HS-5 (cell line): ENCODE measurements at regions not wholly inside any gene's neighbourhood (a gene's known extent, or its start where the extent isn't known, plus 50 kb on each side); places are given as distances from the start of the nearest gene placed in this dataset.

Source experiments
- DNase-seq: peaks from one replicate; pipeline ENCODE4 v3.0.0-alpha.2; 2012; ENCODE audit warnings: low read depth

DNA sequence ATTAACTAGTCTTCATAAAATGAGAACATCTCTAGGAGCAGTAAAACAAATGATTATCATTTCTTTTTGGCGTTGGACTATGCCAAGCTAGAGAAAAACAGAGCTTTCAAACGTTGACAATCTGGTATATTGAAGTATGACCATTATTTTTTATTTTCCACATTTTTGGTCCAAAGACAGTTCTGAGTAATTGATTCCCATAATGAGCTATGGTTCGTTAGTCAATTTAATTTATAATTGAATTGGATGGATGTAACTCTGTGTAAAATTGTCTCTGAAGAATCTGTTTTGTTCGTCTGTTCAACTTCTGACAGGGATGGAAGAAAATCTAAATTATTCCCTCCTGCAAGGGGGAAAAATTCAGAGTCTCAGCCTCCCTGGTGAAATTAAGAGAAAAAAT, 234.5 kb downstream of the LMO4 start:
- DNase-seq = no peak

DNA sequence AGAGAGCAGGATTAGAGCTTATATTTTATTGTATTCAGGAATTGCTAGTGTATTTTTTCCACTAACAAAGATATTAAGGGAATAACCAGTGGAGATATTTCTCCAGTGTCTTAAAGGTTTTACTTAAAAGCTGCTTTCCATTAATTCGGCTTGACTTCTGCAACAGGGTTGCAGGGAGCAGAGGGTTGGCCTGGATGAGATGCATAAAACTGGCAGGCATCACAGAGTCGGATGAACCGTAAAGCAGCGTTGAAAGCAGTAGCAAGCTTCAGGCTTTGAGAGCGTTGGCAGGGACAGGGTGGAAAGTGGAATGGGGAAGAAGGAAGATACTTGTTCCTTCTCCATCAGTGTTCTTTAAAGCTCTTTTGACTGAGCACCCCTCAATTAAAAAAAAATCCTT, 237.2 kb downstream of the LMO4 start:
- no peak for DNase-seq

DNA sequence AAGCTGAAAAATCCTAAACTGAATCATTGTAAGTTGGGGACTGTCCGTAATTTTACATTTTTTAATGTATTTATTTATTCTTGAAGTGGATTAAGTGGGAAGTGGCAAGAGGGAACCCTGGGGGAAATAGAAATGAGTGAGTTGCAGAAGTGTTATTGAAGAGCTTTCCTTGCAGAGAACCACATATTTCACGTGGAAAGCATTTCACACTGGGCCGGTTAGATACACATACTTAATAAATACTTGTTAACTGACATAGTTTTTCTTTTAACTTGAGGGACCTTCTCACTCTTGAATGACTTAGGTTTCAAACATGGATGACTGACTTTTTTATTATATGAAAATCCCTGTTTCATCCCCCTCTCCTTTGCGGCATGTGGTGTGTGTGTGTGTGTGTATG, 239.3 kb downstream of the LMO4 start:
- DNase-seq = no peak

DNA sequence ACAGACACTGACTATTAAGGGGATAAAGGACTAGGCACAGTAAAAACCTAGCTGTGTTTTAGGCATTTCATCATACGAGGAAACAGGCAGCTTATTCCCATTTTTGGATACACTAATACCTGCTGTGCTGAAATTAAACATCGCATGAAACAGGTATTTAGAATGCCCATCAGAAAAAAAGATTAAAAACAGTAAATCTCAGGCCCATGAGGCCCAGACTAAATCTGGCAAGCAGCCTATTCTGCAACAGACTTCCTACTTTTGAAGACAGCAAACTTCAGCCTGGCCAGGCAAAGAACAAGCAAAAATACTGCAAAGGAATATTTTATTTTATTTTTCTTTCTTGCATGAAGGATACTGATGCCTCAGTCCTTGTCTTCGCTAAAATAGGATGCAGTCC, 240.2 kb downstream of the LMO4 start:
- DNase-seq = no peak

DNA sequence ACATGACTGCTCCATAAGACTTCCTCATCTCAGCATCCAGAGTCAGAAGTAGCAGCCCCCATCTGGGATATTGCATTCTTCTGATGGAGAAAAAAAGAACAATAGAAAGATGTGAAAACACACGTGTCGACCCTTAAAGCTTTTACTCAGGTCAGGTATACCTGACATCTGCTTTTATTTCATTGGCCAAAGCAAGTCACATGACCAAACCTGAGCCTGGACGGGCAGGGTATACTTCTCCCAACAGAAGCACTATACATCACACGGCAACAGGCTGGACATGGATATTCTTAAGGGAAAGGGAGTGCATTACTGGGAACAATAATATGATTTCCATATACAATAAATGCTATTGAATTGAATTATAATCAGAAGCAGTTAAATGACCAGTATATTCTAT, 243.3 kb downstream of the LMO4 start:
- DNase-seq = no peak

DNA sequence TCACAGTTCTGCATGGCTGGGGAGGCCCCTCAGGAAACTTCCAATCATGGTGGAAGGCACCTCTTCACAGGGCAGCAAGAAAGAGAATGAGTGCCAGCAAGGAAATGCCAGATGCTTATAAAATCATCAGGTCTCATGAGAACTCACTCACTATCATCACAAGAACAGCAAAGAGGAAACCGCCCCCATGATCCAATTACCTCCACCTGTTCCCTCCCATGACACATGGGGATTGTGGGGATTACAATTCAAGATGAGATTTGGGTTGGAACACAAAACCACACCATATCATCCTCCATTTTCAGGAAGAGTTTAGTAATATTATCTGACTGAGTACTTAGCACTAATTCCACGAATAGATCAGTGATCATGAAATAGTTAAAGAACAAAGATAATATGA, 244.2 kb downstream of the LMO4 start:
- no peak for DNase-seq

DNA sequence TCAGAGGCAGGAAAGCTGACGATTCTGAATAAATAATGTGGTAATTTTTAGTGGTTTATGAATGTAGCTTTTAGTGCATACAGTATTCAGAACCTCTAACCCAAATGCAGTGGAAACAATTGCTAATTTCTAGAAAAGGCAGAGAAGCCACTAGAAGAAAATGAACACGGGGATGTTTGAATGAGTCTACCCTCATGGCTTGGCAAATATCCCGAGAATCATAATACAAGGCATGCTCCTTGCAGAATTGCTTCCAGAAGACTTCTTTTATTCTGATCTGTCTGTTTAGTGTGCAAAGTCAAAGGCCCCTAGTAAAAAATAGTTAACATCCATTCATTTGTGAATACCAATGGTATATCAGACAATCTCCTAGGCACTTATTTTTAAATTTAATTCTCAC, 246.8 kb downstream of the LMO4 start:
- DNase-seq = no peak

DNA sequence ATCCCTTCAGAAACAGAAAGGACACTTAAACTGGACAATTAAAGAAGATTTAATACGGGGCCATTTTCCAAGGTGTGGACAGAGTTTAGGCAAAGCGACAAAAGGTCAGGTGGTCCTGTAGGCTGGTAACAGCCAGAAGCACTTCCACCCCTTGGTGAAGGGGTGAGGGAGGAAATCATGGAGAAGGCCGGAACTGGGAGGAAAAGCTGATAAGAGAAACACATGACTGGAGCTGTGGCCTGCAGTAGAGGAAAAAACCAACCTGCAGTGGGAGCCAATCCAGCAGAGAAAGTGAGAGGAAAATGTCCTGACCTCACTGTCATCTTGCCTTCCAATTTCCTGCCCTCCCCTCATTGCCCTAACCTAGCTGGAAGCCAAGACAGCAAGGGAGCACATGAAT, 249.8 kb downstream of the LMO4 start:
- no peak for DNase-seq

GRCh38 chr1:87583459-87583858, 254.8 kb downstream of the LMO4 start:
- no peak for DNase-seq

DNA sequence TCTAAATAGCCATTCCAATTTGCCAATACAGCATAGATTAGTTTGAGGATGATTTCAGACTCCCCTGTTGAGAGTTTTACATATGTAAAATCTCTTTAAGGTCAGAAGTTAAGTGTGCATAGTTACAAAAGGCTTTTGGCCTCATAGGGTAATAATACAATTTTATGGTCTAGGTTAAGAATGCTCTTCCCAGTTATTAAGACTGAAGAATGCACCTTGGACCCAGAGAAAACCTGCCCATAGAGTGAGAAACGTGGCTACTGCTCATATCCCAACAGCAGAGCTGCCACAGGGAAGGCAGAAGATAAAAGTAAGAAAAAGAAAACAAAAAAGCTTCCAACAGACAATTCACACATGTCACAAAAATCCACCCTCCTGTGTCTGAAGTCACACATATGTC, 255.9 kb downstream of the LMO4 start:
- DNase-seq = no peak

GRCh38 chr1:87586501-87586900, 257.8 kb downstream of the LMO4 start:
- DNase-seq = no peak

DNA sequence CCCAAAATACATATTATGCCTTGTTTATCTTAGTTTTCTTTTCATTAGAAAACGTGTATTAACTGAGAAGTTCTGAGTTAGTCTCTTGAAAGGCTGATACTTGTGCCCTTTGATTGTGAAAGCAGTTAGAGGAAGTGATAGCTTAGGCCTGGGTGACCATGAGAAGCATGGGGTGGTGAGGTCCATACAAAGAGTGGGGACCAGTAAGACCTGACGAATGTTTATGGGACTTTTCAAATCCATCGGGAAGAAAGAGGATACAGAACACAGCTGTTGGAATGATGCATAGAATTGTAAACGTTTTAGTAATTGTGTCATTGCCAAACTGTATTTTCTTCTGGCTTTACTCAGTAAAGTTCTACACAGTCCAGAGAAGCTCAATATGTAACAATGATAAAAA, 259.8 kb downstream of the LMO4 start:
- DNase-seq = no peak

- no peak for DNase-seq
Measured at GRCh38 chr1:87591492-87591891, 262.8 kb downstream of the LMO4 start.

DNA sequence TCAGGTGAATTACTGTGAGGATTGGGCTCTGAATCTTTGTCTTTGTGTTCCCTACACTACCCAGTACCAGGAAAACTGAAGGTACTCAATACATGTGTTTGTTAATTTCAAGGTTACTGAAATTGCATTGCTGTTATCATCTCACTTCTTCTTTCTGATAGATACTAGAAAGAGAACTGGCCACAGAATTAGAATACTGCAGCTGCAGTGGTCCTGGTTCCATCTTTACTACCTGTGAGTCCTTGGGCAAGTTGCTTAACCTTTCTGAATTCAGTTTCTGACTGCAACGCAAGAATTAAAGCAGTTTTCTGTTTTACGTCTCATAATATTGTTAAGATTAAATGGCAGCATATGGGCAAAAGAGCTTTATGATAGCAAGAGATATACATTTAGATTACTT, 263.5 kb downstream of the LMO4 start:
- no peak for DNase-seq

- DNase-seq = no peak
Measured at GRCh38 chr1:87594736-87595383, 266.2 kb downstream of the LMO4 start.

DNA sequence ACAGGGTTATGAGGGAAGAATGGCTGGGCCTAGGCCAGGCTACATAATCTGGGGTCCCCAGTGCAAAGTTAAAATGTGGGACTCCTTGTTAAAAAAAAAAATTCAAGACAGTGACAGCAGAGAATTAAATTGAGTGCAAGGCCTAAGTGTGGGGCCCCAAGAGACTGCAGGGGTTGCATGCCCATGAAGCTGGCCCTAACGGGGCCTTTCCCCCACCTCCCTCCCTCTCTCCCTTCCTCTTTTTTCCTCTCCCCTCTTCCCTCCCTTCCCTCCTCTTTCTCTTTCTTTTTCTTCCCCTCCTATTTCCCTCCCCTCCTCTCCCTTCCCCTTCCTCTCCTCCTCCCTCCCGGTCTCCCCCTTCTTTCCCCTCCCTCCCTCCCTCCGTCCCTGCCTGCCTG, 266.7 kb downstream of the LMO4 start:
- no peak for DNase-seq

- DNase-seq = no peak
Measured at GRCh38 chr1:87598429-87598828, 269.7 kb downstream of the LMO4 start.

- DNase-seq = no peak
Measured at GRCh38 chr1:87599569-87599968, 270.9 kb downstream of the LMO4 start.

DNA sequence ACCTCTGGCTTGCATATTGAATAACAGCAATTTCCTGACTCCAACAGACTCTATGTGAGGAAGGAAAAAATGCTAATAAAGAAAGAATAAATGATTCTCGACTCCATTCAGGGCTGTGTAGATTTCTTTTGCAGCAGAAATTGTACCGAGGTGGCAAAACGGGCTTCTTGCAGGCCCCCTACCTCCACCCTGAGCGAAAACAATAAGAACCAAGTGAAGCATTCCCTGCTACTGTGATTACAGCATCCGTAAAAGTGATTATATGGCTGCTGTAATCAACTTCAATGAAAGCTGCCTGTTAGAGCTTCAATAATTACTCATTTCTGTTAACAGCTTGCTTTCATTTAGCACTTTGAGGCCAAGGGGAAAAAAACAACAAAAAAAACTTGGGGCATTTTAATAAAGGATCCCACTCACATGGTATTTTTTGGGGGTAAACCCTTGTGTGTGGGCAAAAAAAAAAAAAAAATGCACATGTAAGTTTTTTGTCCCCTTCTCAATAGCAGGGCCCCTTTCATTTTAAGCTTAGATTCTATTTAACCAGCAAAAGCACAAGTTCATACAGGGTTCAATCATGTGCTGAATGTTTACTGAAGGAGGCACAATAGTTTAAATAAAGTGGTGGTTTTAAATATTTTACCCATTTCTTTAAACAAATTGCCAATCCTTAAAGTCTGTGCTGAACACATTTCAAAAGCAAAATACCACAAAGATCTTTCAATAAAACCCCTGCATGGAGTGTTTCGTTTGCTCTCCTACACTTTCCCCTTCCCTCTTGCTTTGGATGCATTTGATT, 271.6 kb downstream of the LMO4 start:
- DNase-seq = no peak

DNA sequence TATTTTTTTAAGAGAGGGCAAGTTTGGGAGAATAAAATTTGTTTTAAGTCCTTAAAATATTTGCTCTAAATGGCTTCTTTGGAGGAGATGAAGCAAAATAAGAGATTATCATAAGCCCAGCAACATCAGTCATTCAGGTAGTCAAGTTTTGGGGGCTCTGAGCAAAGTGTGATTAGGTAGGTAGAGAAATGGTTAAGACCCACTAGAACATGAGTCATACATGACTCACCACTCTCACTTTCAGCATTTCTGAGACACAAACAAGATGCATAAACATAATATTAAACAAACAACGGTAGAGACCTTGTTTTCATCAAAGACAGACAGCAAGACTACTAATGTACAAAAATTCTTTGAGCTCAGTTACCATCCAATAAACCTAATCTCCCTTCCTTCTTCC, 272.2 kb downstream of the LMO4 start:
- DNase-seq = no peak

GRCh38 chr1:87603626-87604025, 274.9 kb downstream of the LMO4 start:
- DNase-seq = no peak

DNA sequence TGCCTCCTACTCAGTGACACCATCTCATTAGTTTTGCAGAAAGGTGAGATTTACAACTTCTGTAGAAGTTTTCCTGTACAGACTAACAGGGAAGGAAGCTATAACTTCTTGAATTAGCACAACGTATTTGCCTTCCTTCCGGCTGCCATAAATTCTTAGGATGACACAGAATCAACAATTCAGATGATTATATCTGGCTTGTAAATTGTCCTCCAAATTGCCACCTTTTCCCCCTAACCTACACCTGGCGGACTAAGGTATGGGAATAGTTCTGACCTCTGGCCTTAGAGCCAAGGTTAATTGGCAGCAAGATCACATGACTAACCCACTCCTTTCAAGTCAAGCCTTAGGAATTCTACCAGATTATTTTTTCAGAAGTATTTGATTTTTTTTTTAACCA, 284.3 kb downstream of the LMO4 start:
- no peak for DNase-seq

DNA sequence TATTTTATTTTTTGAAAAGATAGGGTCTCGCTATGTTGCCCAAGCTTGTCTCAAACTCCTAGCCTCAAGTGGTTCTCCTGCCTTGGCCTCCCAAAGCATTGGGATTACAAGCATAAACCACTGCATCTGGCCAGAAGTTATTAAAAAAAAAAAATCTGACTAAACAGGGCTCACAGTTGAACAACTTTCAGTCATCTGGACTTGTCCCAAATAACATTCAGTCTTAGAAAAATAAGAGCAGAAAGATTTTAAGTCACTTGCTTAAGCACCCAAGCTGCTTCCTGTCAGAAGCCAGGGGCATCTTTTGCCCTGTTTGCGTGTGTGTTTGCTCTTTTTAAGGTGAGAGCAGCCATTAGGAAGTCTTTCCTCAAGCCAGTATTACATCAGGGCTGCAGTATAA, 286.8 kb downstream of the LMO4 start:
- no peak for DNase-seq

GRCh38 chr1:87615901-87616300, 287.2 kb downstream of the LMO4 start:
- DNase-seq = no peak
